GM19468 (cell line): ENCODE measurements at regions not wholly inside any gene's neighbourhood (a gene's known extent, or its start where the extent isn't known, plus 50 kb on each side); places are given as distances from the start of the nearest gene placed in this dataset.

Source experiments
- ATAC-seq: cut with Tn5 transposase; IDR thresholded peaks from one replicate; pipeline ENCODE4 v1.9.1; 2021; ENCODE audit warnings: mild to moderate bottlenecking, moderate library complexity, moderate number of reproducible peaks; ENCODE audit not compliant: unreplicated experiment; ENCODE audit errors: extremely low read depth

- ATAC-seq, result no peak
These were observed 197.2 kb upstream of the RBMS3 start for GRCh38 chr3:29083676-29084075.

- ATAC-seq, result no peak
These were observed 192.3 kb upstream of the RBMS3 start for GRCh38 chr3:29088579-29088978.

- ATAC-seq, result no peak
These were observed 189.8 kb upstream of the RBMS3 start for GRCh38 chr3:29090912-29091597.

- ATAC-seq, result no peak
These were observed 189.2 kb upstream of the RBMS3 start for GRCh38 chr3:29091599-29092189.

- no peak for ATAC-seq
These were observed 188.5 kb upstream of the RBMS3 start for GRCh38 chr3:29092348-29092747.

GRCh38 chr3:29099296-29099695 is 181.6 kb upstream of the RBMS3 start:
- ATAC-seq, result no peak

- ATAC-seq, result no peak
These were observed 181.1 kb upstream of the RBMS3 start for GRCh38 chr3:29099775-29100174.

GRCh38 chr3:29100292-29100691 is 180.6 kb upstream of the RBMS3 start:
- ATAC-seq, result no peak

- no peak for ATAC-seq
These were observed 152.9 kb upstream of the RBMS3 start for GRCh38 chr3:29128001-29128400.

- ATAC-seq, result no peak
These were observed 143.3 kb upstream of the RBMS3 start for GRCh38 chr3:29137601-29138000.

GRCh38 chr3:29138171-29138570 is 142.7 kb upstream of the RBMS3 start:
- no peak for ATAC-seq

- no peak for ATAC-seq
These were observed 140.2 kb upstream of the RBMS3 start for GRCh38 chr3:29140666-29141065.

GRCh38 chr3:29141197-29141917 is 139.5 kb upstream of the RBMS3 start:
- ATAC-seq, result no peak

- ATAC-seq, result no peak
These were observed 139.0 kb upstream of the RBMS3 start for GRCh38 chr3:29141918-29142275.

GRCh38 chr3:29143151-29143550 is 137.7 kb upstream of the RBMS3 start:
- no peak for ATAC-seq

GRCh38 chr3:29144361-29144760 is 136.5 kb upstream of the RBMS3 start:
- ATAC-seq, result no peak

- ATAC-seq, result no peak
These were observed 136.1 kb upstream of the RBMS3 start for GRCh38 chr3:29144807-29145206.

- ATAC-seq, result no peak
These were observed 135.5 kb upstream of the RBMS3 start for GRCh38 chr3:29145360-29145759.

GRCh38 chr3:29152379-29152778 is 128.5 kb upstream of the RBMS3 start:
- ATAC-seq, result no peak

- no peak for ATAC-seq
These were observed 127.1 kb upstream of the RBMS3 start for GRCh38 chr3:29153811-29154210.

GRCh38 chr3:29156086-29156715 is 124.7 kb upstream of the RBMS3 start:
- ATAC-seq, result no peak
